Endodermal cell (in vitro differentiated cells): ENCODE measurements at regions not wholly inside any gene's neighbourhood (a gene's known extent, or its start where the extent isn't known, plus 50 kb on each side); places are given as distances from the start of the nearest gene placed in this dataset.

ENCODE experiments used
- DNase-seq: peaks from one replicate; pipeline ENCODE4 v3.0.0-alpha.2; 2017
- H3K27ac ChIP-seq: 2 replicates; pipeline ENCODE4 v1.5.1; 2013; ENCODE audit warnings: mild to moderate bottlenecking, low read depth, low read length, moderate library complexity
- H3K27me3 ChIP-seq: 2 replicates; pipeline ENCODE4 v1.6.1; 2013; ENCODE audit warnings: mild to moderate bottlenecking, low read length, moderate library complexity; ENCODE audit not compliant: insufficient read depth, control insufficient read depth, poor library complexity, severe bottlenecking
- H3K36me3 ChIP-seq: 2 replicates; pipeline ENCODE4 v1.7.0; 2013; ENCODE audit warnings: mild to moderate bottlenecking, low read length, moderate library complexity; ENCODE audit not compliant: control insufficient read depth, insufficient read depth
- H3K4me1 ChIP-seq: one replicate; pipeline ENCODE4 v1.7.0; 2013; ENCODE audit warnings: low read length; ENCODE audit not compliant: control insufficient read depth, insufficient read depth
- H3K4me3 ChIP-seq: 2 replicates; pipeline ENCODE4 v1.5.1; 2013; ENCODE audit warnings: mild to moderate bottlenecking, low read length, moderate library complexity
- H3K9ac ChIP-seq: 2 replicates; pipeline ENCODE4 v1.6.1; 2013; ENCODE audit warnings: mild to moderate bottlenecking, low read length, moderate library complexity; ENCODE audit not compliant: poor library complexity, severe bottlenecking; ENCODE audit errors: extremely low read depth
- H3K9me3 ChIP-seq: 2 replicates; pipeline ENCODE4 v1.6.1; 2013; ENCODE audit warnings: mild to moderate bottlenecking, low read length, moderate library complexity; ENCODE audit not compliant: control insufficient read depth
- H3K27ac Mint-ChIP-seq: 2 replicates; pipeline ENCODE4 v1.8.0; 2020; ENCODE audit warnings: mixed read lengths
- H3K27me3 Mint-ChIP-seq: 2 replicates; pipeline ENCODE4 v1.8.0; 2021; ENCODE audit warnings: mild to moderate bottlenecking, mixed read lengths; ENCODE audit not compliant: insufficient read depth
- H3K36me3 Mint-ChIP-seq: 2 replicates; pipeline ENCODE4 v1.8.0; 2020; ENCODE audit warnings: low read depth, mixed read lengths
- H3K4me1 Mint-ChIP-seq: 2 replicates; pipeline ENCODE4 v1.8.0; 2020; ENCODE audit warnings: mixed read lengths
- H3K4me3 Mint-ChIP-seq: 2 replicates; pipeline ENCODE4 v1.8.0; 2020; ENCODE audit warnings: mild to moderate bottlenecking, moderate library complexity, mixed read lengths
- H3K9me3 Mint-ChIP-seq: 2 replicates; pipeline ENCODE4 v1.8.0; 2020; ENCODE audit warnings: mild to moderate bottlenecking, mixed read lengths
- WGBS, 2 experiments: methylation state at CpG; one replicate each; pipeline versions ENCODE4 v1.1.5 to v1.1.7; 2013; ENCODE audit warnings: missing lambda C conversion rate in 2 of 2, mixed read lengths in 1 of 2; ENCODE audit not compliant: insufficient coverage in 1 of 2, insufficient read length in 1 of 2; 5-methylcytosine and 5-hydroxymethylcytosine counted together
- TF ChIP-seq, protein P1 (sequence below): fragments of 200-600 bp; sonication (generic); conservative IDR thresholded peaks from 2 replicates; pipeline ENCODE4 v1.5.0; 2021; ENCODE audit warnings: antibody characterized with exemption, mild to moderate bottlenecking

DNA sequence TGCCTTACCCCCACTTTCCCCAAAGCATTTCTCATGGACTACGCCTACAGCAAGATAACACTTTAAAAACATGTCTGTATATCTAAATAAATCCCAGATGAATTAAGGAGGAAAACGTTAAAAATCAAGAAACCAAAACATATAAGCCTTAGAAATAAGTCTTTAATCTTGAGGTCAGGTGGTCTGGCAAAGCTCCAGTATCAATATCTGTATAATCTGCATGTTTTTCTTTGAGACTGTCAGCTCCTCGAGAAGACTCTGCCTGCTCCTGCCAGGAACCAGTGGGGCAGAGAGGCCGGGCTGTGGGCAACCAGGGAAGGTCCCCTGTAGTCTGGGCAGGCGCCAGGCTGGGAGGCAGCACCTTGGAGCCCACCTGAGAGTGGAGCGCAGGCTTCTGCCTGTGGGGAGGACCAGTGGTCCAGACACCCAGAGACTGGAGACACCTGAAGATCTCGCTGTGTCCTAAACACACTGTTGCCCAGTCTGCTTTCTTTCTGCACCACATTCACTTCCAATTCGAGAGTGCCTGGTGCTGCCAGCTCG lies 291.0 kb upstream of the SOX11 start:
- Mint-ChIP-seq H3K4me1 (no peaks in the 10 kb centered on the region), H3K27ac (no peak overlapping the region), H3K4me3 (no peak overlapping the region), H3K27me3 (no peaks in the 10 kb centered on the region), H3K9me3 (no peaks in the 10 kb centered on the region), H3K36me3 (no peaks in the 10 kb centered on the region)
- 93 to 96% methylated on average over 7 to 9 of the region's 9 CpGs for WGBS, 2 experiments
- no peak for DNase-seq
- Histone ChIP-seq H3K4me1 (no peaks in the 10 kb centered on the region), H3K36me3 (no peaks in the 10 kb centered on the region), H3K9ac (no peak overlapping the region), H3K27me3 (no peaks in the 10 kb centered on the region), H3K9me3 (no peaks in the 10 kb centered on the region), H3K27ac (no peak overlapping the region), H3K4me3 (no peak overlapping the region)
- TF ChIP-seq, protein P1, sequence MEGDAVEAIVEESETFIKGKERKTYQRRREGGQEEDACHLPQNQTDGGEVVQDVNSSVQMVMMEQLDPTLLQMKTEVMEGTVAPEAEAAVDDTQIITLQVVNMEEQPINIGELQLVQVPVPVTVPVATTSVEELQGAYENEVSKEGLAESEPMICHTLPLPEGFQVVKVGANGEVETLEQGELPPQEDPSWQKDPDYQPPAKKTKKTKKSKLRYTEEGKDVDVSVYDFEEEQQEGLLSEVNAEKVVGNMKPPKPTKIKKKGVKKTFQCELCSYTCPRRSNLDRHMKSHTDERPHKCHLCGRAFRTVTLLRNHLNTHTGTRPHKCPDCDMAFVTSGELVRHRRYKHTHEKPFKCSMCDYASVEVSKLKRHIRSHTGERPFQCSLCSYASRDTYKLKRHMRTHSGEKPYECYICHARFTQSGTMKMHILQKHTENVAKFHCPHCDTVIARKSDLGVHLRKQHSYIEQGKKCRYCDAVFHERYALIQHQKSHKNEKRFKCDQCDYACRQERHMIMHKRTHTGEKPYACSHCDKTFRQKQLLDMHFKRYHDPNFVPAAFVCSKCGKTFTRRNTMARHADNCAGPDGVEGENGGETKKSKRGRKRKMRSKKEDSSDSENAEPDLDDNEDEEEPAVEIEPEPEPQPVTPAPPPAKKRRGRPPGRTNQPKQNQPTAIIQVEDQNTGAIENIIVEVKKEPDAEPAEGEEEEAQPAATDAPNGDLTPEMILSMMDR = no peak

DNA sequence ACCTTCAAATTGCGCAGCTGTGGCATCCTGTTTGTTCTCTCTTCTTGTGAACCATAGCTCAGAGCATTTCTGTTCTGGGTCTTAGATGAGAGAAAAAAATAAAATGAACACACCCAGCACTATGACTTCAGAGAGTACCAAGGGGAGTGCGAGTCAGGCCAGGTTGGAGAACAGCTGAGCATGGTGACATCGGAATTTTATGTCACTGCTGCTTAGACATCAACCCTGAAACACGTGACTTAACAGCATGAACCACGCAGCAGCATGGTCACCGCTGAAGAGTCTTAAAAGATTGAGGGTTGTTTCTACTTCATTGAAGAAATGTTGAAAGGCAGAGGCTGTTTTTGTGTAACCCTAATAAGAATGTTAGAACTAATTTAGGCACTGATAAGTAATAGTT lies 288.8 kb upstream of the SOX11 start:
- Histone ChIP-seq H3K9ac (no peak overlapping the region), H3K4me3 (no peak overlapping the region), H3K9me3 (no peaks in the 10 kb centered on the region), H3K36me3 (no peaks in the 10 kb centered on the region), H3K4me1 (no peaks in the 10 kb centered on the region), H3K27me3 (no peaks in the 10 kb centered on the region), H3K27ac (no peak overlapping the region)
- no peak for DNase-seq
- Mint-ChIP-seq H3K4me3 (no peak overlapping the region), H3K9me3 (peaks cover 4% of the 10 kb centered on the region), H3K27me3 (no peaks in the 10 kb centered on the region), H3K4me1 (no peaks in the 10 kb centered on the region), H3K27ac (no peak overlapping the region), H3K36me3 (no peaks in the 10 kb centered on the region)
- TF ChIP-seq, protein P1 = no peak
- WGBS, 2 experiments = 92 to 94% methylated on average over 6 of the region's 6 CpGs

DNA sequence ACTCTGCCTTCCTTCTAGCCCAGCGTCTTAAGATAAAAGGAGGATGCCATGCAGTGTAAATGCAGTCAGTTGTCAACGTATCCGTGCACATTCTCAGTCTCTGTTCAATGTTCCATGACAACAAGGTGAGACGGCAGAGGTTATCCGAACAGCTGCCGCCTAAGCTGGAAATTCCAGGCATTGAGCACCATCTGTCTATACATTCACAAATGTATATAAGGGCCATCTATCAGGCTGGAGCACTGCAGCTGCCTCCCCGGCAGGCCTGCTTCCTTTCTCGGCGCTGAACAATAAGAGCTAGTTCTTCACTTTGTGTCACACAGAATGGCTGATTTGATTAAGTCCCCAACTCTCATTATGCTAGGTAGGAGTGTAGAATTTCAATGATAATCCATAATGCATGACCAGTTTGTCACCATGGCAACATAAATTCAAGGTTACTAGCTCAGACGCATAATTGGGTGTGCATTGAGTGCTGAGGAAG lies 282.2 kb upstream of the SOX11 start:
- Histone ChIP-seq H3K9me3 (no peaks in the 10 kb centered on the region), H3K4me3 (no peak overlapping the region), H3K4me1 (peaks cover 2% of the 10 kb centered on the region), H3K9ac (no peak overlapping the region), H3K36me3 (no peaks in the 10 kb centered on the region), H3K27me3 (no peaks in the 10 kb centered on the region), H3K27ac (peak overlapping the region; percentile 97)
- no peaks in the 10 kb centered on the region for H3K36me3 Mint-ChIP-seq
- H3K27ac Mint-ChIP-seq = no peak overlapping the region
- no peak overlapping the region for H3K4me3 Mint-ChIP-seq
- H3K4me1 Mint-ChIP-seq = peaks cover 4% of the 10 kb centered on the region
- 73 to 78% methylated on average over 4 to 10 of the region's 10 CpGs for WGBS, 2 experiments
- TF ChIP-seq, protein P1 = no peak
- no peak for DNase-seq
- H3K9me3 Mint-ChIP-seq = peaks cover 4% of the 10 kb centered on the region
- no peaks in the 10 kb centered on the region for H3K27me3 Mint-ChIP-seq
